ENCODE measurements at regions not wholly inside any gene's neighbourhood (a gene's known extent, or its start where the extent isn't known, plus 50 kb on each side); places are given as distances from the start of the nearest gene placed in this dataset.

DNA sequence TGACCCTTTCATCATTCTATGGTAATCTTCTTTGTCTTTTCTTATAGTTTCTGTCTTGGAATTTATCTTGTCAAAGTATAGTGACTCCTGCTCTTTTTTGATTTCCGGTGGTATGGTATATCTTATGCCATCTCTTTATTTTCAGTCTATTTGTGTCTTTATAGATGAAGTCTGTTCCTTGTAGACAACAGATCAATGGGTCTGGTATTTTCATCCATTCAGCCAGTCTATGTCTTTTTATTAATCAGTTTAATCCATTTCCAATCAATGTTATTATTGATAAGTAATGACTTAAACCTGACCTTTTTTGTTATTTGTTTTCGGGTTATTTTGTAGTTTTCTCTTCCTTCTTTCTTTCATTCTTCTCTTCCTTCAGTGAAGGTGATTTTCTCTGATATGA is 495.9 kb upstream of the PCDH9 start:
- DNase-seq (ENCODE audit: low read depth), result no peak

DNA sequence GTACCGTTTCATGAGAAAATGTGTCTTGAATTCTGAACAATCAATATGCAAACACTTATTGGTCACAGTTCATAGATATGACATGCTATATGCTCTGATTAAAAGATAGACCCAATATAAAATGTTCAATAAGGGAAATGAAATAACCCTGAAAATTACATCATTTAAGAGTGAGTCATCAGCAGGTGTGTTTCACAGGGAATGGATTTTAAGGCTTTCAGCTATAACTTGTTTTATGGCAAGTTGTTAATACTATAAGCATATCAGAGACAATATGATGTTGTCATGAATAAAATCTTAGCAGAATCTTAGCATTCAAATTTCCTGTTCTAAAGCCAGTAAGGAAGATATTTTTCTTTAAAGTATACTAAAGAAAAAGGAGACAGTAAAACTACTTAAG is 483.4 kb upstream of the PCDH9 start:
- TF ChIP-seq CTCF (IDR thresholded peaks at IDR 0.05; ENCODE audit: low read length, missing control alignments), result no peak
- no peak overlapping the region for H3K4me3 ChIP-seq (replicated peaks; ENCODE audit: low read depth, low read length)
- DNase-seq (ENCODE audit: low read depth), result no peak

More for the DNA sequence above, 495.9 kb upstream of the PCDH9 start:
- no peak overlapping the region for H3K4me3 ChIP-seq (replicated peaks; ENCODE audit: low read depth, low read length)
- TF ChIP-seq CTCF (IDR thresholded peaks at IDR 0.05; ENCODE audit: low read length, missing control alignments), result no peak

DNA sequence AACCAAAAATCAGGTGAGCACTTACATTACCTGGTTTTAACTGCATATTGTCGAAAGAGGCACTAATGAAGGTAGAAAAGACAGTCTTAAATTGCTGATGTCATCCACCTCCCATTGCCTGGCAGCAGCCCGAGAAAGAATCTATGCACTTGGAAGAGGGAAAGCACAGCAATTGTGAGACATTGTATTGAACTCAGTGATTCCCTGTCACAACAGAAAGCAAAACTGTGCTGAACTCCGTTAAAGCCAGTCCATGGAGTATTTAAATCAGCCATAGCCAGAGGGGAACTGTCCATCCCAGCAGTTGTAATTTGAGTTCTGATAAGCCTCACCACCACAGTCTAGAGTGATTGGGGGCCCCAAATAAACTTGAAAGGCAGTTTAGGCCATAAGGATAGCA is 466.6 kb upstream of the PCDH9 start:
- no peak for TF ChIP-seq CTCF (IDR thresholded peaks at IDR 0.05; ENCODE audit: low read length, missing control alignments)
- no peak overlapping the region for H3K4me3 ChIP-seq (replicated peaks; ENCODE audit: low read depth, low read length)
- DNase-seq (ENCODE audit: low read depth), result no peak

DNA sequence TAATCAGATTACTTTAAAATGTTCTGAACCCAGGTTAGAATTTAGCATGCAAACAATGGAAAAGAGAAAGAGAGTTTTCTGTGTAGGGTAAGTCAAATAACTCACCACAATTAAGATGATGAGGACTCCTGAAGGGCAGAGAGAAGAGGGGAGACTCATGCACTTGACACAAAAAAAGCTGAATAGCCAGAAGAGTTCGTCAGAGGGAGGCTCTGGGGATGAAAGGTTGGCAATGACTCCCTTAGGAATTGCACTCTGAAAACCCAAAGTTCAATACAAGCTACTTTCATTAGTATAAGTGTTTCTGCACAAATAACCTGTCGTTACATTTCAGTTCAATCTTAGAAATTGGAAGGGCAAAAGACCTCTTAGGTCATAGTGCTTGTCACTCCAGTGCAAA is 434.4 kb upstream of the PCDH9 start:
- no peak overlapping the region for H3K4me3 ChIP-seq (replicated peaks; ENCODE audit: low read depth, low read length)
- DNase-seq (ENCODE audit: low read depth), result no peak
- no peak for TF ChIP-seq CTCF (IDR thresholded peaks at IDR 0.05; ENCODE audit: low read length, missing control alignments)

DNA sequence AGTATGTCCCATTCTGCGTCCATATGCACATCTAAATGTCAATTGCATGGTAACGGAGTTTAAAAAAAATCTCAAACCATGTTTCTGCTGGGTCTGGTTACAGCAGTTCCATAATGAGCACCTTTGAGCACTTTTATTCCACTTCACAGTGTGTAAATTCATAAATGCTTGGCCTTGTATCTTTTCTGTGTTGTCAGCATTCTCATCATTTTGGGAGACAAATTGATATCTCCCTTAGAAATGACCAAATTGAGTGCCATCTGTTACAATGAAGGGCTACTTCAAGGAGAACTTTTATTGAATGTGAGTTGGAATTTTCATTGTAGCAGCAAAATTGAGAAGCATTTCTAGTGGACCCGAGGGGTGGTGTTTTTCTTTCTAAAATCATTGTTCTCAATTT is 432.9 kb upstream of the PCDH9 start:
- TF ChIP-seq CTCF (IDR thresholded peaks at IDR 0.05; ENCODE audit: low read length, missing control alignments), result no peak
- DNase-seq (ENCODE audit: low read depth), result no peak
- no peak overlapping the region for H3K4me3 ChIP-seq (replicated peaks; ENCODE audit: low read depth, low read length)

DNA sequence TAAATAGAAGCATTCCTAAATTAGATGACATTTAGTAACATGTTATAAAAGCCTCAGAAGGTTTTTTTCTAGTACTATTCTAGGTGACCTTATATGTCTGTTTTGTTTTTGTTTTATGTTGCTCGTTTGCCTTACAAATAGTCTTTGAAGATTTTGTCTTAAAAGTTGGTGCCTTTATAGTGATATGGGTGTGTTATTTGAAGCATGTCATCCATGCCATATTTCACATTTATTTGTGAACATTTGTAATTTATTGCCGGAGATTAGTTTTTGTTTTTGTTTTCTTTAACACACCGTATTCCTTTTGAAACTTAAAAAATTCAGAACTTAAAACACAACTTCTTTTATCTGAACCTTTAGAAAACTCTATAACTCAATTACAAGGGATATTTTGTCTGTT is 422.8 kb upstream of the PCDH9 start:
- TF ChIP-seq CTCF (IDR thresholded peaks at IDR 0.05; ENCODE audit: low read length, missing control alignments), result no peak
- no peak for DNase-seq (ENCODE audit: low read depth)

DNA sequence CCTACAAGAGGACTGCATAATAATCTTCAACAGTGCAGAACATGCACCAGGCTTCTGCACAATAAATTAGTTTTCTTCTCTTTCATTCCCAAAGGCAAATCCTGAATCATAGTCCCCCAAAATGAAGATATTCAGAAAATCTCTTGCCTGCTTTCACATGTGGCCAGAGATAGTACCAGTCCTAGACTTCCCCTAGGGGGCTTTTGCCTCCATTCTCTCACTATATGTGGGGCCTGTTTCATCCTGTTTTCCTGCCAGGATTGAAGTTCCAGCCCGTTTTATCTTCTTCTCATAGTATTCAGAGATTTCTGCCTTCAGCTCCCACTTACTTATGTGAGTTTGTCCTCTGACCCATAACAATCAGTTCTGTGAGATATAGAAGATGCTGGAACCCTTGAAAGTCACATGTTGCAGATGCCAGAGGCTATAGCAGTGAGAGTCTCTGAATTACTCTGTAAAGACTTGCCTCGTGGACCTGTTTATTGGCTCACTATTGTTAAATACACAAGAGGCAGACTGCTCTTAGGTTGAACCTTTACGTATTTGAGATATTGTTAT is 421.9 kb upstream of the PCDH9 start:
- no peak for DNase-seq (ENCODE audit: low read depth)
- TF ChIP-seq CTCF (IDR thresholded peaks at IDR 0.05; ENCODE audit: low read length, missing control alignments), result no peak
- no peak overlapping the region for H3K4me3 ChIP-seq (replicated peaks; ENCODE audit: low read depth, low read length)

More for the DNA sequence above, 422.8 kb upstream of the PCDH9 start:
- H3K4me3 ChIP-seq (replicated peaks; ENCODE audit: low read depth, low read length), result no peak overlapping the region
